Bronchial epithelial cell (primary cell): ENCODE measurements at regions not wholly inside any gene's neighbourhood (a gene's known extent, or its start where the extent isn't known, plus 50 kb on each side); places are given as distances from the start of the nearest gene placed in this dataset.
"Not testable (repeated sequence)": the region's sequence is repeated elsewhere in the genome, so short reads cannot be mapped to it uniquely, and the experiment has no call there.

Experiments
- DNase-seq: peaks from one replicate; pipeline ENCODE4 v3.0.0-alpha.2; 2010; ENCODE audit warnings: low read depth
- FAIRE-seq: peaks from 2 replicates; lab custom pipeline; 2011; peaks lifted over from hg19 to GRCh38; lab: Jason Lieb, UNC
- H3K27me3 ChIP-seq: 2 replicates; pipeline ENCODE4 v1.5.1; 2011; ENCODE audit warnings: low read length; ENCODE audit not compliant: control insufficient read depth, insufficient read depth
- H3K36me3 ChIP-seq: 2 replicates; pipeline ENCODE4 v1.5.1; 2011; ENCODE audit warnings: low read length; ENCODE audit not compliant: control insufficient read depth, insufficient read depth
- H3K4me3 ChIP-seq: 2 replicates; pipeline ENCODE4 v1.5.1; 2011; ENCODE audit warnings: mild to moderate bottlenecking, low read depth, low read length, control low read depth
- CTCF ChIP-seq: IDR thresholded peaks from 2 replicates; pipeline ENCODE4 v1.5.1; 2011; ENCODE audit warnings: mild to moderate bottlenecking, moderate library complexity, low read length, control low read depth, inconsistent platforms; ENCODE audit not compliant: insufficient read depth, severe bottlenecking

GRCh38 chr7:13115855-13116254 lies 428.4 kb downstream of the ARL4A start:
- no peaks in the 10 kb centered on the region for H3K27me3 ChIP-seq
- no peak for FAIRE-seq
- no peak for TF ChIP-seq CTCF
- no peaks in the 10 kb centered on the region for H3K36me3 ChIP-seq
- H3K4me3 ChIP-seq = no peak overlapping the region
- DNase-seq = no peak

- Histone ChIP-seq H3K4me3 (no peak overlapping the region), H3K27me3 (no peaks in the 10 kb centered on the region), H3K36me3 (no peaks in the 10 kb centered on the region)
- no peak for FAIRE-seq
- DNase-seq = peak; percentile 26
- TF ChIP-seq CTCF = peak; percentile 31
These were observed 429.7 kb downstream of the ARL4A start for GRCh38 chr7:13117103-13117502.

GRCh38 chr7:13117592-13117991 lies 430.2 kb downstream of the ARL4A start:
- FAIRE-seq (no peak), DNase-seq (no peak)
- Histone ChIP-seq H3K27me3 (no peaks in the 10 kb centered on the region), H3K36me3 (no peaks in the 10 kb centered on the region), H3K4me3 (no peak overlapping the region)
- no peak for TF ChIP-seq CTCF

GRCh38 chr7:13124629-13125028 lies 437.2 kb downstream of the ARL4A start:
- FAIRE-seq, H3K27me3 ChIP-seq: not testable (repeated sequence)

GRCh38 chr7:13126347-13126746 lies 438.9 kb downstream of the ARL4A start:
- no peak overlapping the region for H3K4me3 ChIP-seq
- H3K36me3 ChIP-seq = no peaks in the 10 kb centered on the region
- FAIRE-seq (no peak), DNase-seq (no peak)
- H3K27me3 ChIP-seq = no peaks in the 10 kb centered on the region
- TF ChIP-seq CTCF = no peak

More at GRCh38 chr7:13124629-13125028, 437.2 kb downstream of the ARL4A start:
- not testable (repeated sequence) for DNase-seq, H3K36me3 ChIP-seq, H3K4me3 ChIP-seq

- DNase-seq (no peak), FAIRE-seq (no peak)
- H3K4me3 ChIP-seq = no peak overlapping the region
- no peak for TF ChIP-seq CTCF
- H3K36me3 ChIP-seq = no peaks in the 10 kb centered on the region
- H3K27me3 ChIP-seq = no peaks in the 10 kb centered on the region
These were observed 442.9 kb downstream of the ARL4A start for GRCh38 chr7:13130321-13130720.

GRCh38 chr7:13130906-13131305 lies 443.5 kb downstream of the ARL4A start:
- H3K36me3 ChIP-seq, DNase-seq, FAIRE-seq, H3K4me3 ChIP-seq, H3K27me3 ChIP-seq: not testable (repeated sequence)
